T-helper 2 cell treated with Interferon-gamma antibody and Interleukin-4, amounts not matched to agents 5 μg/mL and 100 μg/mL, for 36 hours (primary cell): ENCODE measurements at regions not wholly inside any gene's neighbourhood (a gene's known extent, or its start where the extent isn't known, plus 50 kb on each side); places are given as distances from the start of the nearest gene placed in this dataset.

Source experiments
- DNase-seq: peaks from one replicate; pipeline ENCODE4 v3.0.0; 2021; ENCODE audit warnings: low spot score
- H3K27ac Mint-ChIP-seq: one replicate; pipeline ENCODE4 v1.8.0; 2021; ENCODE audit warnings: mild to moderate bottlenecking, mixed read lengths
- H3K27me3 Mint-ChIP-seq: one replicate; pipeline ENCODE4 v1.8.0; 2021; ENCODE audit warnings: low read depth, mixed read lengths
- H3K36me3 Mint-ChIP-seq: one replicate; pipeline ENCODE4 v1.8.0; 2021; ENCODE audit warnings: low read depth, mixed read lengths
- H3K4me1 Mint-ChIP-seq: one replicate; pipeline ENCODE4 v1.8.0; 2021; ENCODE audit warnings: low read depth, mixed read lengths
- H3K4me3 Mint-ChIP-seq: one replicate; pipeline ENCODE4 v1.8.0; 2022; ENCODE audit warnings: mild to moderate bottlenecking, moderate library complexity, mixed read lengths
- H3K9me3 Mint-ChIP-seq: one replicate; pipeline ENCODE4 v1.8.0; 2021; ENCODE audit warnings: mixed read lengths

GRCh38 chr14:58812050-58812910 is 174.5 kb downstream of the DACT1 start:
- DNase-seq, result no peak
- no peaks in the 10 kb centered on the region for H3K9me3 Mint-ChIP-seq
- H3K4me1 Mint-ChIP-seq, result no peaks in the 10 kb centered on the region
- H3K27me3 Mint-ChIP-seq, result no peaks in the 10 kb centered on the region
- no peaks in the 10 kb centered on the region for H3K36me3 Mint-ChIP-seq
- H3K4me3 Mint-ChIP-seq, result no peak overlapping the region
- no peak overlapping the region for H3K27ac Mint-ChIP-seq

DNA sequence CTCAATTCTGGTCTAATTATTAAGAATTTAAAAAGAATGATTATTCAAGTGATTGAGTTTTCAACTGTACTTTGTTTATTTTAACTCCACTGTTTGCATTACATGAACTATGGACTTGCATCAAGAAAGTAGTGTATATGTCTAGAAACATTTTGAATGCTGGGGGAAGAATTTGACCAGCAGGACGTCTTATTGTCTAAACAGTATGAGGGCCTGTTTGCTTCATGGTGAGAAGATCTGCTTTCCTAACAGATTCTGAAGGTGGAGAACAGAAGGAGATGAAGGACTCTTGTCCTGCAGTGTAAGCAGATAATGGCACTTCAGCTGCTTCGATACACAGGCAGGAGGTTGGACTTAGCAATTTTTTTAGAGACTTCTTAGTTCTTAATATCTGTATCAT is 176.0 kb downstream of the DACT1 start:
- H3K27me3 Mint-ChIP-seq, result no peaks in the 10 kb centered on the region
- no peaks in the 10 kb centered on the region for H3K9me3 Mint-ChIP-seq
- H3K27ac Mint-ChIP-seq, result no peak overlapping the region
- no peak for DNase-seq
- H3K4me3 Mint-ChIP-seq, result no peak overlapping the region
- H3K4me1 Mint-ChIP-seq, result no peaks in the 10 kb centered on the region
- no peaks in the 10 kb centered on the region for H3K36me3 Mint-ChIP-seq

DNA sequence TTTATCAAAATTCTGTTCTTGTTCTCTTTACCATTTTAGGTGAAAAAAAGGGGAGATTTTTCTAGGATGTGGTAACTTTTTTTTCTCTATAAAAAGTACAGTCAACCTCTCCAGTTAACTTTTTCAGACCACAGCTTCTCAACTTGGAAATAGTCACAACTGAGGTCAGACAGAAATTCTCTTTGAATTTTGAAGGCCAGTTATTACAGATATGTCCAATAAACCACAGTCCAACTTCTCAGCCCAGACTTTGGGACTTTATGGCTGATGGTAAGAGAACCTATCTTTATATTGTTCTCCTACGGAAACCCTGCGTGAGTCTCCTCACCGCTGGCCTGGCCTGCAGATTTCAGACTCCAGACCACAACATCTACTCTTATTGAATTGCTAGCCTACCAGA is 176.7 kb downstream of the DACT1 start:
- H3K9me3 Mint-ChIP-seq, result no peaks in the 10 kb centered on the region
- no peaks in the 10 kb centered on the region for H3K36me3 Mint-ChIP-seq
- no peak overlapping the region for H3K4me3 Mint-ChIP-seq
- H3K27me3 Mint-ChIP-seq, result no peaks in the 10 kb centered on the region
- no peaks in the 10 kb centered on the region for H3K4me1 Mint-ChIP-seq
- no peak for DNase-seq
- no peak overlapping the region for H3K27ac Mint-ChIP-seq

DNA sequence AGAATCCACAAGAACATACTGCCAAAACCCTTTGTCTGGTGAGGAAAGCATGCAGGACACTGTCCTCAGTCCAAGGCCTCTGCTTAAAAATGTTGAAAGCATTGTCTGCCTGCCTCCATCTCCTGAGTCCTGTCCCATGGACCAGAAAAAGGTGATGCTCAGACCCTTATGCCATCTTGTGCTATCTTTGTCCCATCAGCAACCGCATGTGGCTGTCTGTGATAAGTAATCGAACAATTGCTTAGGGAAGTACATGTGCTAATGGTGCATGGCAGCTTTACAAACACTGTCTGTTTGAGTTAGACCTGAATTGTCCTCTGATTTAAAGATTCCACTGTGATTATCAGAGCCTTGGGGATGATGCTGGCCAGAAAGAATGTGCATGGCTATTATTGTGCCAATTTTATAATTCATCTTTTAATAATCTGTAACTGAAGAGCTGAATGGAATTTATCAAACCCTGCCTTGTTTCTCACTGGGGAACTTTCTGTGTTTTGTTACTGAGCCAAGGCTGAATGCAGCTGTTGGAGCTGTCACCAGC is 177.5 kb downstream of the DACT1 start:
- Mint-ChIP-seq H3K36me3 (no peaks in the 10 kb centered on the region), H3K4me1 (no peaks in the 10 kb centered on the region), H3K27ac (no peak overlapping the region), H3K27me3 (no peaks in the 10 kb centered on the region), H3K9me3 (no peaks in the 10 kb centered on the region), H3K4me3 (no peak overlapping the region)
- no peak for DNase-seq

DNA sequence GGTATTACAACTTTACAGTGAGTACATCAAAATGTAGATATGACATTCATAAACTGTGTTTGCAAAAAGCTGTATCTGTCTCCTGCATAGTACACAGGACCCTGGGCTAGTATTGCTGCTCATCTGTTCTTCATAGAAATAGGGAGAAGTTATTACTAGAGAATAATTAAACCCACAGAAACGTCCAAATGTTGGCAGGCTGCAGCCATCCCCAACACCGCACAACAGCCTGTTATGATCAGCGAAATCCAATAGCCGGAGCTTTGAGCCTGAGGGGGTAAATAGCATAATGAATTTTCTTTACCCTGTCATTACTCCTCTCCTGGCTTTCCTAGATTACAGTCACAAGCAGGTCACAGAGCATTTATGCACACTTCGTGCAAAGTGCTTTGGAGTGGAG is 178.0 kb downstream of the DACT1 start:
- Mint-ChIP-seq H3K9me3 (no peaks in the 10 kb centered on the region), H3K27ac (no peak overlapping the region), H3K27me3 (no peaks in the 10 kb centered on the region), H3K4me3 (no peak overlapping the region), H3K4me1 (no peaks in the 10 kb centered on the region), H3K36me3 (no peaks in the 10 kb centered on the region)
- DNase-seq, result no peak

DNA sequence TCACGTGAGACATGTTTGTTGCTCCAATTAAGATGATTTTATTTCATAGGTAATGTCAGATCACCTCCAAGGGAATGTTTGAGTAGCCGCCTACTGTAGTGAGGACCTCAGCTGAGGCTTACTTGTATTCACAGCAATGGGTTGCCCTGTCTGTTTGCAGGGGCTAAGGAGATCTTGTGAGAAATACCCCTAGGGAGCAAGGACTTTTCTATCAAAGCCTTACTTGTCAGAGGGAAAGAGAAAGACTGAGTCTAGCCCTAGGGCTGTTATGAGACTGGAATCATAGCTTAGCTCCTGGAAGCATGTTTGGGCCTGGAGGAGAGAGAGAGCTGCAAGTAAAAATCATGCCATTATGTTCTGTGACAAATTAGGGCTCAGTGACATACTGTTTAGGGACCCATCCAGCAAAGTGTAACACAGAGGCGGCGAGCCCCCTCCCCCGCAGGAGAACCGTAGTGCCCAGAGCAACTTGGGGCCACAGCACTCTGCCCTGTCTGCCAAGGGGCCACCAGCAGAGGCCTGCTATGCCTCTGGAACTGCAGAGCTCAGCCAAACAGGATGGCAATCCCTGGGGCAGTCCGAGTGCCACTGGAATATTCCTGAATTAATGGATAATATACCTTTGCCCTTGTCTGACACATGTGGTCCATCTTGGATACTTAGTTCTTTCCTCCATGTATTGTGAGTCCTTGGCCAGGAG is 178.8 kb downstream of the DACT1 start:
- Mint-ChIP-seq H3K9me3 (no peaks in the 10 kb centered on the region), H3K27me3 (no peaks in the 10 kb centered on the region), H3K36me3 (no peaks in the 10 kb centered on the region), H3K27ac (no peak overlapping the region), H3K4me3 (no peak overlapping the region), H3K4me1 (no peaks in the 10 kb centered on the region)
- no peak for DNase-seq

GRCh38 chr14:58817846-58818245 is 180.1 kb downstream of the DACT1 start:
- no peak overlapping the region for H3K27ac Mint-ChIP-seq
- DNase-seq, result no peak
- H3K4me3 Mint-ChIP-seq, result no peak overlapping the region
- H3K27me3 Mint-ChIP-seq, result no peaks in the 10 kb centered on the region
- no peaks in the 10 kb centered on the region for H3K36me3 Mint-ChIP-seq
- H3K4me1 Mint-ChIP-seq, result no peaks in the 10 kb centered on the region
- no peaks in the 10 kb centered on the region for H3K9me3 Mint-ChIP-seq

DNA sequence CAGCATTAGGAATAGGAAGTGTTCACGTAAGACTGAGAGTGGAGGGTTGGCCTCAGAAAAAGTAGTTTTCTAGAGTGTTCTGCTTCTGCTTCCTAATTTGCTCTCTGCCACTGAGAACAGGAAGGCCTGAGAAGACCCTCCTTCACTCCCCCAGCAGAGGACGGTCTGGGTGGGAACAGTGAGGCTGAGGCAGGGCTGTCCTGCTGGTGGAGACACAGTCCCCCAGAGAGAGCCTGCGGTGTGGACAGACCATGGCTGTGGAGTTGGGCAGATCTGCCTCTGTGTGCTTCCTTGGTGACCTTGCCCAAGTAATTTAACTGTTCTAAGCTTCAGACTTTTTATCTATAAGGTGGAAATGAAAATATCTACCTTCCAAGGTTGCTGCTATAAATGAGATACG is 182.3 kb downstream of the DACT1 start:
- Mint-ChIP-seq H3K9me3 (no peaks in the 10 kb centered on the region), H3K4me3 (no peak overlapping the region), H3K27me3 (no peaks in the 10 kb centered on the region), H3K27ac (no peak overlapping the region), H3K4me1 (no peaks in the 10 kb centered on the region), H3K36me3 (no peaks in the 10 kb centered on the region)
- no peak for DNase-seq

- H3K4me1 Mint-ChIP-seq, result no peaks in the 10 kb centered on the region
- H3K36me3 Mint-ChIP-seq, result no peaks in the 10 kb centered on the region
- no peak overlapping the region for H3K4me3 Mint-ChIP-seq
- H3K9me3 Mint-ChIP-seq, result peaks cover 5% of the 10 kb centered on the region
- H3K27ac Mint-ChIP-seq, result no peak overlapping the region
- no peak for DNase-seq
- H3K27me3 Mint-ChIP-seq, result no peaks in the 10 kb centered on the region
These were observed 183.7 kb downstream of the DACT1 start for GRCh38 chr14:58821421-58821820.

DNA sequence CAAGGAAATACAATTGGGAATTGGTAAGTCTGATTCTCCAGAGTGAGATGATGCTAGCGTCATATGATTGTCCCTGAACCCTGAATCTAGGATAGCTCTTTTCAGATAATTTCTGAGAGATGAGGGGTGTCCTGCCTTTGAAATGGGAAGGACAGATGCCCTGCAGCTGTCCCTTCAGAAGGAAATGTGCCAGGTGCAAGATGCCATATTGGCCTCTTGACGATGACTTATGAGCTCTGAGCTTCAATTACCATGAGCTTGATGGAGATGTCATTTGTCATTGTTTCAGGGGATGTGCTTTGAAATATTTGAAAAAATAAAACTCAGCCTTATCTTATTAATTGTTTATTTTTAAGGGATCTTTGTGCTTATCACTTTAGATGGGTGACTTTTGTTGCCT is 185.1 kb downstream of the DACT1 start:
- Mint-ChIP-seq H3K4me3 (no peak overlapping the region), H3K9me3 (peaks cover 9% of the 10 kb centered on the region), H3K36me3 (no peaks in the 10 kb centered on the region), H3K27me3 (no peaks in the 10 kb centered on the region), H3K4me1 (no peaks in the 10 kb centered on the region), H3K27ac (no peak overlapping the region)
- DNase-seq, result no peak

- H3K4me3 Mint-ChIP-seq, result no peak overlapping the region
- no peaks in the 10 kb centered on the region for H3K27me3 Mint-ChIP-seq
These were observed 185.6 kb downstream of the DACT1 start for GRCh38 chr14:58823312-58823711.

GRCh38 chr14:58824106-58824505 is 186.3 kb downstream of the DACT1 start:
- H3K27ac Mint-ChIP-seq, result no peak overlapping the region
- H3K36me3 Mint-ChIP-seq, result no peaks in the 10 kb centered on the region
- H3K4me3 Mint-ChIP-seq, result no peak overlapping the region
- no peaks in the 10 kb centered on the region for H3K4me1 Mint-ChIP-seq
- H3K9me3 Mint-ChIP-seq, result peaks cover 9% of the 10 kb centered on the region
- no peaks in the 10 kb centered on the region for H3K27me3 Mint-ChIP-seq
- DNase-seq, result no peak

More at GRCh38 chr14:58823312-58823711, 185.6 kb downstream of the DACT1 start:
- H3K4me1 Mint-ChIP-seq, result no peaks in the 10 kb centered on the region
- no peak for DNase-seq
- no peaks in the 10 kb centered on the region for H3K36me3 Mint-ChIP-seq
- no peak overlapping the region for H3K27ac Mint-ChIP-seq
- peaks cover 9% of the 10 kb centered on the region for H3K9me3 Mint-ChIP-seq

DNA sequence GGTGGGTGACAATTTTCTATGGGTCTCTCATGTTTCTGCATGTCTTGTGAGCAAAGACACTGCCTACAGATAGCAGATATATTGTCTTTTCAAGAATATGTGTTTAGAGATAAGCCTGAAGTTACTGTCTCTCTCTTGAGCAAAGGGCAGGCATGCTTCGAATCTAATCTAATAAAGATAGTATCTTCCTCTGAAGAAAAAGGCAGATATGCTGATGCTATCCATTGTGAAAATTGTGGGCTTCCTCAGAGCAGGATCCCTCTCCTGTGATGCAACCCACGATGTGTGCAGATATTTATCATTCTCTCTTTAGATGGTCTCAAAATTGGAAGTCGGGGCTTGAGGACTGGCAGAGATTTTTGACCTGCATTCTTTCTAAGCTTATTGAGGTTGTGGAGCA is 187.0 kb downstream of the DACT1 start:
- H3K9me3 Mint-ChIP-seq, result peaks cover 9% of the 10 kb centered on the region
- H3K4me3 Mint-ChIP-seq, result no peak overlapping the region
- H3K4me1 Mint-ChIP-seq, result peaks cover 5% of the 10 kb centered on the region
- no peaks in the 10 kb centered on the region for H3K36me3 Mint-ChIP-seq
- H3K27ac Mint-ChIP-seq, result no peak overlapping the region
- no peak for DNase-seq
- H3K27me3 Mint-ChIP-seq, result no peaks in the 10 kb centered on the region

GRCh38 chr14:58825606-58826005 is 187.8 kb downstream of the DACT1 start:
- no peak overlapping the region for H3K27ac Mint-ChIP-seq
- DNase-seq, result no peak
- H3K4me3 Mint-ChIP-seq, result no peak overlapping the region
- peaks cover 9% of the 10 kb centered on the region for H3K9me3 Mint-ChIP-seq
- H3K27me3 Mint-ChIP-seq, result no peaks in the 10 kb centered on the region
- no peaks in the 10 kb centered on the region for H3K36me3 Mint-ChIP-seq
- peaks cover 5% of the 10 kb centered on the region for H3K4me1 Mint-ChIP-seq
